Gastrocnemius medialis (tissue), 4 donors: ENCODE measurements at regions not wholly inside any gene's neighbourhood (a gene's known extent, or its start where the extent isn't known, plus 50 kb on each side); places are given as distances from the start of the nearest gene placed in this dataset.

ENCODE experiments used
- ATAC-seq, 2 donors: fragments of 150-250 bp; one replicate each; pipeline ENCODE4 v1.9.1; 2016
- DNase-seq, 2 donors: peaks; one replicate each; pipeline ENCODE4 v3.0.0-alpha.2; 2019
- H3K27ac ChIP-seq, 4 donors: fragments of 200-600 bp; sonication (generic); 1 replicate in 1 of 4; 2 replicates in 3 of 4; pipeline ENCODE4 v1.5.1; 2016 to 2018; ENCODE audit warnings: mild to moderate bottlenecking in 2 of 4, moderate library complexity in 1 of 4
- H3K27me3 ChIP-seq, 3 donors: fragments of 200-600 bp; sonication (generic) in 2 of 3; 1 replicate in 1 of 3; 2 replicates in 2 of 3; pipeline versions ENCODE4 v1.5.1 to v1.6.0; 2016 to 2019; ENCODE audit warnings: mild to moderate bottlenecking in 1 of 3, moderate library complexity in 1 of 3
- H3K36me3 ChIP-seq, 2 donors: fragments of 200-600 bp; sonication (generic) in 1 of 2; one replicate each; pipeline ENCODE4 v1.5.1; 2017 to 2018
- H3K4me1 ChIP-seq, 2 donors: fragments of 200-600 bp; sonication (generic) in 1 of 2; one replicate each; pipeline ENCODE4 v1.5.1; 2016 to 2017; ENCODE audit warnings: mild to moderate bottlenecking in 2 of 2
- H3K4me3 ChIP-seq, 4 donors: fragments of 200-600 bp; sonication (generic) in 3 of 4; 1 replicate in 1 of 4; 2 replicates in 3 of 4; pipeline ENCODE4 v1.5.1; 2016 to 2019; ENCODE audit warnings: mild to moderate bottlenecking in 2 of 4
- H3K9me3 ChIP-seq, 3 donors: fragments of 200-600 bp; sonication (generic) in 2 of 3; 1 replicate in 1 of 3; 2 replicates in 2 of 3; pipeline ENCODE4 v1.5.1; 2016 to 2019
- CTCF ChIP-seq, 5 experiments: fragments of 450-650 bp in 3 of 5; fragments of 200-600 bp in 2 of 5; sonication (generic) in 2 of 5; IDR thresholded peaks in 4 of 5; conservative IDR thresholded peaks in 1 of 5; 1 replicate in 4 of 5; 2 replicates in 1 of 5; pipeline ENCODE4 v1.5.1; 2016 to 2019; ENCODE audit warnings: antibody characterized with exemption in 5 of 5, mild to moderate bottlenecking in 3 of 5, moderate library complexity in 3 of 5
- POLR2A ChIP-seq, 2 donors: fragments of 450-650 bp; IDR thresholded peaks; one replicate each; pipeline ENCODE4 v1.6.1; 2017; ENCODE audit warnings: antibody characterized with exemption in 2 of 2, mild to moderate bottlenecking in 2 of 2, moderate library complexity in 2 of 2
- in situ Hi-C, 4 donors: fragments of 200-750 bp; cut with MboI; loops; one replicate each; pipeline versions ENCODE4 v1.15.0 to v1.8.0; 2017; ENCODE audit warnings: low sequenced_read_pairs in 4 of 4
- intact Hi-C: fragments of 100-400 bp; cut with DNase I; formaldehyde crosslinking; loops from one replicate; pipeline ENCODE4 v1.15.1; 2023; ENCODE audit warnings: low total_unique reads

GRCh38 chr12:4137015-4137414 lies 136.5 kb upstream of the CCND2 start:
- TF ChIP-seq POLR2A (IDR thresholded peaks at IDR 0.05): no peak
- TF ChIP-seq CTCF (IDR thresholded peaks at IDR 0.05 in 4 of 5, conservative IDR thresholded peaks at IDR 0.05 in 1 of 5): no peak
- ATAC-seq (no peak), DNase-seq (no peak)
- H3K27me3 ChIP-seq: peaks cover 0 to 5% (median 0%) of the 10 kb centered on the region in 3 donors
- no peak overlapping the region for H3K4me3 ChIP-seq
- H3K9me3 ChIP-seq: no peaks in the 10 kb centered on the region
- intact Hi-C loops: no loop called here
- no peak overlapping the region for H3K27ac ChIP-seq
- no peaks in the 10 kb centered on the region for H3K4me1 ChIP-seq
- in situ Hi-C loops: no loop called here
- no peaks in the 10 kb centered on the region for H3K36me3 ChIP-seq

GRCh38 chr12:4135919-4136605 lies 137.5 kb upstream of the CCND2 start:
- ATAC-seq: no peak
- Histone ChIP-seq H3K4me3 (no peak overlapping the region), H3K9me3 (peaks cover 0 to 5% (median 0%) of the 10 kb centered on the region in 3 donors), H3K27ac (no peak overlapping the region), H3K4me1 (no peaks in the 10 kb centered on the region), H3K27me3 (peaks cover 0 to 5% (median 4%) of the 10 kb centered on the region in 3 donors), H3K36me3 (no peaks in the 10 kb centered on the region)
- in situ Hi-C loops (no loop called here), intact Hi-C loops (no loop called here)
- TF ChIP-seq POLR2A (IDR thresholded peaks at IDR 0.05) (no peak), CTCF (IDR thresholded peaks at IDR 0.05 in 4 of 5, conservative IDR thresholded peaks at IDR 0.05 in 1 of 5) (no peak)
- DNase-seq: peak in 1 of 2 donors; percentile 18

GRCh38 chr12:4134448-4135263 lies 138.9 kb upstream of the CCND2 start:
- in situ Hi-C loops: no loop called here
- no peak for DNase-seq
- no peak overlapping the region for H3K4me3 ChIP-seq
- peaks cover 0 to 10% (median 0%) of the 10 kb centered on the region in 3 donors for H3K9me3 ChIP-seq
- no peak overlapping the region for H3K27ac ChIP-seq
- H3K27me3 ChIP-seq: peaks cover 0 to 5% (median 4%) of the 10 kb centered on the region in 3 donors
- intact Hi-C loops: no loop called here
- TF ChIP-seq POLR2A (IDR thresholded peaks at IDR 0.05): no peak
- TF ChIP-seq CTCF (IDR thresholded peaks at IDR 0.05 in 4 of 5, conservative IDR thresholded peaks at IDR 0.05 in 1 of 5): no peak
- H3K36me3 ChIP-seq: no peaks in the 10 kb centered on the region
- H3K4me1 ChIP-seq: no peaks in the 10 kb centered on the region
- ATAC-seq: no peak

GRCh38 chr12:4133636-4134447 lies 139.7 kb upstream of the CCND2 start:
- Histone ChIP-seq H3K4me1 (no peaks in the 10 kb centered on the region), H3K27me3 (peaks cover 0 to 5% (median 4%) of the 10 kb centered on the region in 3 donors), H3K27ac (no peak overlapping the region), H3K4me3 (no peak overlapping the region), H3K9me3 (peaks cover 0 to 10% (median 0%) of the 10 kb centered on the region in 3 donors), H3K36me3 (no peaks in the 10 kb centered on the region)
- DNase-seq (no peak), ATAC-seq (no peak)
- in situ Hi-C loops (no loop called here), intact Hi-C loops (no loop called here)
- TF ChIP-seq CTCF (IDR thresholded peaks at IDR 0.05 in 4 of 5, conservative IDR thresholded peaks at IDR 0.05 in 1 of 5) (no peak), POLR2A (IDR thresholded peaks at IDR 0.05) (no peak)
